Endodermal cell (in vitro differentiated cells): ENCODE measurements at regions not wholly inside any gene's neighbourhood (a gene's known extent, or its start where the extent isn't known, plus 50 kb on each side); places are given as distances from the start of the nearest gene placed in this dataset.
A peak's percentile ranks its signal among the peaks of the same experiment; 100 is the strongest.
"Not testable (repeated sequence)": the region's sequence is repeated elsewhere in the genome, so short reads cannot be mapped to it uniquely, and the experiment has no call there.

Experiments
- DNase-seq: peaks from one replicate; pipeline ENCODE4 v3.0.0-alpha.2; 2017
- H3K27ac ChIP-seq: 2 replicates; pipeline ENCODE4 v1.5.1; 2013; ENCODE audit warnings: mild to moderate bottlenecking, low read depth, low read length, moderate library complexity
- H3K27me3 ChIP-seq: 2 replicates; pipeline ENCODE4 v1.6.1; 2013; ENCODE audit warnings: mild to moderate bottlenecking, low read length, moderate library complexity; ENCODE audit not compliant: insufficient read depth, control insufficient read depth, poor library complexity, severe bottlenecking
- H3K36me3 ChIP-seq: 2 replicates; pipeline ENCODE4 v1.7.0; 2013; ENCODE audit warnings: mild to moderate bottlenecking, low read length, moderate library complexity; ENCODE audit not compliant: control insufficient read depth, insufficient read depth
- H3K4me1 ChIP-seq: one replicate; pipeline ENCODE4 v1.7.0; 2013; ENCODE audit warnings: low read length; ENCODE audit not compliant: control insufficient read depth, insufficient read depth
- H3K4me3 ChIP-seq: 2 replicates; pipeline ENCODE4 v1.5.1; 2013; ENCODE audit warnings: mild to moderate bottlenecking, low read length, moderate library complexity
- H3K9ac ChIP-seq: 2 replicates; pipeline ENCODE4 v1.6.1; 2013; ENCODE audit warnings: mild to moderate bottlenecking, low read length, moderate library complexity; ENCODE audit not compliant: poor library complexity, severe bottlenecking; ENCODE audit errors: extremely low read depth
- H3K9me3 ChIP-seq: 2 replicates; pipeline ENCODE4 v1.6.1; 2013; ENCODE audit warnings: mild to moderate bottlenecking, low read length, moderate library complexity; ENCODE audit not compliant: control insufficient read depth
- H3K27ac Mint-ChIP-seq: 2 replicates; pipeline ENCODE4 v1.8.0; 2020; ENCODE audit warnings: mixed read lengths
- H3K27me3 Mint-ChIP-seq: 2 replicates; pipeline ENCODE4 v1.8.0; 2021; ENCODE audit warnings: mild to moderate bottlenecking, mixed read lengths; ENCODE audit not compliant: insufficient read depth
- H3K36me3 Mint-ChIP-seq: 2 replicates; pipeline ENCODE4 v1.8.0; 2020; ENCODE audit warnings: low read depth, mixed read lengths
- H3K4me1 Mint-ChIP-seq: 2 replicates; pipeline ENCODE4 v1.8.0; 2020; ENCODE audit warnings: mixed read lengths
- H3K4me3 Mint-ChIP-seq: 2 replicates; pipeline ENCODE4 v1.8.0; 2020; ENCODE audit warnings: mild to moderate bottlenecking, moderate library complexity, mixed read lengths
- H3K9me3 Mint-ChIP-seq: 2 replicates; pipeline ENCODE4 v1.8.0; 2020; ENCODE audit warnings: mild to moderate bottlenecking, mixed read lengths
- WGBS, 2 experiments: methylation state at CpG; one replicate each; pipeline versions ENCODE4 v1.1.5 to v1.1.7; 2013; ENCODE audit warnings: missing lambda C conversion rate in 2 of 2, mixed read lengths in 1 of 2; ENCODE audit not compliant: insufficient coverage in 1 of 2, insufficient read length in 1 of 2; 5-methylcytosine and 5-hydroxymethylcytosine counted together
- TF ChIP-seq, protein P1 (sequence below): fragments of 200-600 bp; sonication (generic); conservative IDR thresholded peaks from 2 replicates; pipeline ENCODE4 v1.5.0; 2021; ENCODE audit warnings: antibody characterized with exemption, mild to moderate bottlenecking

DNA sequence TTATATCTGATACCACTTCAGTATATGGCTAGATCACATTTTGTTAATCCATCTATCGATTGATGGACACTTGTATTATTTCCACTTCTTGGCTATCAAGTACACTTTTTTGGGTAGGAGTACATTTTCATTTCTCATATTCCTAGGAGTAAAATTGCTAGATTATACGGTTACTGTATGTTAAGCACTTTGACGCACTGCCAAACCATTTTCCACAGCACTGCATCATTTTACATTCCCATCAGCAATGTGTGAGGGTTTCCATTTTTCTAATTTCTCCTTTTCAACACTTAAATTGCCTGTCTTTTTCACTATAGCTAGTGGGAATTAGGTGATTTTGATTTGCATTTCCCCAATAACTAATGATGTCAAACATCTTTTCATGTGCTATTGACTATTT is 179.3 kb upstream of the B3GAT1 start:
- no peak for DNase-seq
- Histone ChIP-seq H3K9me3 (no peaks in the 10 kb centered on the region), H3K4me3 (no peak overlapping the region), H3K27me3 (peaks cover 32% of the 10 kb centered on the region), H3K27ac (no peak overlapping the region), H3K4me1 (no peaks in the 10 kb centered on the region), H3K36me3 (no peaks in the 10 kb centered on the region), H3K9ac (no peak overlapping the region)
- TF ChIP-seq, protein P1, sequence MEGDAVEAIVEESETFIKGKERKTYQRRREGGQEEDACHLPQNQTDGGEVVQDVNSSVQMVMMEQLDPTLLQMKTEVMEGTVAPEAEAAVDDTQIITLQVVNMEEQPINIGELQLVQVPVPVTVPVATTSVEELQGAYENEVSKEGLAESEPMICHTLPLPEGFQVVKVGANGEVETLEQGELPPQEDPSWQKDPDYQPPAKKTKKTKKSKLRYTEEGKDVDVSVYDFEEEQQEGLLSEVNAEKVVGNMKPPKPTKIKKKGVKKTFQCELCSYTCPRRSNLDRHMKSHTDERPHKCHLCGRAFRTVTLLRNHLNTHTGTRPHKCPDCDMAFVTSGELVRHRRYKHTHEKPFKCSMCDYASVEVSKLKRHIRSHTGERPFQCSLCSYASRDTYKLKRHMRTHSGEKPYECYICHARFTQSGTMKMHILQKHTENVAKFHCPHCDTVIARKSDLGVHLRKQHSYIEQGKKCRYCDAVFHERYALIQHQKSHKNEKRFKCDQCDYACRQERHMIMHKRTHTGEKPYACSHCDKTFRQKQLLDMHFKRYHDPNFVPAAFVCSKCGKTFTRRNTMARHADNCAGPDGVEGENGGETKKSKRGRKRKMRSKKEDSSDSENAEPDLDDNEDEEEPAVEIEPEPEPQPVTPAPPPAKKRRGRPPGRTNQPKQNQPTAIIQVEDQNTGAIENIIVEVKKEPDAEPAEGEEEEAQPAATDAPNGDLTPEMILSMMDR: no peak
- H3K9me3 Mint-ChIP-seq: no peaks in the 10 kb centered on the region
- H3K27ac Mint-ChIP-seq: no peak overlapping the region
- peaks cover 2% of the 10 kb centered on the region for H3K4me1 Mint-ChIP-seq
- no peaks in the 10 kb centered on the region for H3K36me3 Mint-ChIP-seq
- peaks cover 40% of the 10 kb centered on the region for H3K27me3 Mint-ChIP-seq
- 98 to 100% methylated on average over 3 of the region's 3 CpGs for WGBS, 2 experiments
- no peak overlapping the region for H3K4me3 Mint-ChIP-seq

DNA sequence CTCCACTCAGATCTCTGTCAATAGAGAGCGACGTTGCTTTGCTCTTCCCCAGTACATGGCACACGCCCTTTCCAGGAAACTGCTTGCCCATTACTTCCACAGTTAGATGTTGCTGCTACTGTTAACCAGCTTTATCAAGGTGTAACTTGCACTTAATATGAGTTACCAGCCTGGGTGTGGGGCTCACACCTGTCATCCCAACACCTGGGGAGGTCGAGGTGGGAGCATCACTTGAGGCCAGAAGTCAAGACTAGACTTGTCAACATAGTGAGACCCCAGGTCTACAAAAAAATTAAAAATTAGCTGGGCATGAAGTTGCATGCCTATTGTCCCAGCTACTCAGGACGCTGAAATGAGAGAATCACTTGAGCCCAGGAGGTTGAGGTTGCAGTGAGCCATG is 177.1 kb upstream of the B3GAT1 start:
- H3K4me1 Mint-ChIP-seq: no peaks in the 10 kb centered on the region
- no peaks in the 10 kb centered on the region for H3K36me3 Mint-ChIP-seq
- Histone ChIP-seq H3K36me3 (no peaks in the 10 kb centered on the region), H3K9me3 (no peaks in the 10 kb centered on the region), H3K4me1 (no peaks in the 10 kb centered on the region), H3K27me3 (peaks cover 54% of the 10 kb centered on the region), H3K4me3 (no peak overlapping the region), H3K9ac (no peak overlapping the region), H3K27ac (no peak overlapping the region)
- peaks cover 57% of the 10 kb centered on the region for H3K27me3 Mint-ChIP-seq
- H3K4me3 Mint-ChIP-seq: no peak overlapping the region
- WGBS, 2 experiments: 77 to 81% methylated on average over 4 to 5 of the region's 5 CpGs
- TF ChIP-seq, protein P1: no peak
- no peak overlapping the region for H3K27ac Mint-ChIP-seq
- DNase-seq: no peak
- no peaks in the 10 kb centered on the region for H3K9me3 Mint-ChIP-seq

DNA sequence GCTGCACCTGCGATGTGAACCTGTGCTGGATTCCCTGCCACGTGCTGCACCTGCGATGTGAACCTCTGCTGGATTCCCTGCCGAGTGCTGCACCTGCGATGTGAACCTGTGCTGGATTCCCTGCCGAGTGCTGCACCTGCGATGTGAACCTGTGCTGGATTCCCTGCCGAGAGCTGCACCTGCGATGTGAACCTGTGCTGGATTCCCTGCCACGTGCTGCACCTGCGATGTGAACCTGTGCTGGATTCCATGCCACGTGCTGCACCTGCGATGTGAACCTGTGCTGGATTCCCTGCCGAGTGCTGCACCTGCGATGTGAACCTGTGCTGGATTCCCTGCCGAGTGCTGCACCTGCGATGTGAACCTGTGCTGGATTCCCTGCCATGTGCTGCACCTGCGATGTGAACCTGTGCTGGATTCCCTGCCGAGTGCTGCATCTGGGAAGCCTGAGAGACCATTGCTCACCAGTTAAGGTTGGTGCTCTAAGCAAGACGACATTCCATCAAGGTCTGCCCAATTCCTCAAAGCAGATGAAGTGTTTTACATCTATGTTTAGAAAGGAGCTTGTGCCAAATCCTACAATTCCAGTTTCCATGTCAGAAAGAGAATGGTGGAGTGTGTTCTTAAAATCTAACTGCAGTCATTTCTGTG is 176.5 kb upstream of the B3GAT1 start:
- H3K27me3 ChIP-seq: peaks cover 59% of the 10 kb centered on the region
- H3K27ac ChIP-seq, H3K27ac Mint-ChIP-seq, DNase-seq, H3K9me3 ChIP-seq, H3K9ac ChIP-seq, H3K4me1 Mint-ChIP-seq, H3K9me3 Mint-ChIP-seq, H3K36me3 Mint-ChIP-seq, H3K4me3 ChIP-seq, H3K4me1 ChIP-seq, H3K4me3 Mint-ChIP-seq, H3K36me3 ChIP-seq: not testable (repeated sequence)
- 87 to 94% methylated on average over 11 to 20 of the region's 20 CpGs for WGBS, 2 experiments
- peaks cover 63% of the 10 kb centered on the region for H3K27me3 Mint-ChIP-seq

DNA sequence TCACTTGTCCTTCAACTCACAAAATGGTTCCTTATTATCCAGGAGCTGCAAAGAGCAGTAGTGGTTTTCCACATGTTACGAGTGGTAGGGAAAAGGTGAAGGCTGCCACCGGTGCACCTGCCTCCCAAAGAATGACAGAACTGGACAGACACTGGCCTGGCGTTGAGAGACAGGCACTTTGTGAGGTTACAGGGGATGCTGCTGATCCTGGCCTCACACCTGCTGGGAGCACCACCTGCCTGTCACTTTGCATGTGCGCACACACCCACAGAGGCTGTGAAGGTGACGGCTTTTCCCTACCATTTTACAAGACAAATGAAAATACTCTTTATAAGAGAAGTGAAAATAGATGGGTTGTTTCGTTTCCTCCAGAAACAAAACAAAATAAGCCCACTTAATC is 175.3 kb upstream of the B3GAT1 start:
- H3K27ac Mint-ChIP-seq: no peak overlapping the region
- TF ChIP-seq, protein P1: peak; percentile 13
- WGBS, 2 experiments: 80 to 86% methylated on average over 3 to 5 of the region's 6 CpGs
- Histone ChIP-seq H3K36me3 (no peaks in the 10 kb centered on the region), H3K27me3 (peaks cover 72% of the 10 kb centered on the region), H3K9me3 (no peaks in the 10 kb centered on the region), H3K4me1 (no peaks in the 10 kb centered on the region), H3K27ac (no peak overlapping the region), H3K9ac (no peak overlapping the region), H3K4me3 (no peak overlapping the region)
- no peak overlapping the region for H3K4me3 Mint-ChIP-seq
- no peaks in the 10 kb centered on the region for H3K36me3 Mint-ChIP-seq
- DNase-seq: no peak
- H3K9me3 Mint-ChIP-seq: no peaks in the 10 kb centered on the region
- H3K4me1 Mint-ChIP-seq: no peaks in the 10 kb centered on the region
- H3K27me3 Mint-ChIP-seq: peaks cover 75% of the 10 kb centered on the region
